Ishikawa (cell line): ENCODE measurements at regions not wholly inside any gene's neighbourhood (a gene's known extent, or its start where the extent isn't known, plus 50 kb on each side); places are given as distances from the start of the nearest gene placed in this dataset.

Experiments
- CEBPB ChIP-seq: IDR thresholded peaks from 2 replicates; pipeline ENCODE4 v1.6.1; 2012
- CREB1 ChIP-seq: IDR thresholded peaks from 2 replicates; pipeline ENCODE4 v1.6.1; 2012; ENCODE audit warnings: low read depth
- EGR1 ChIP-seq: IDR thresholded peaks from 2 replicates; pipeline ENCODE4 v1.6.1; 2012
- EP300 ChIP-seq: IDR thresholded peaks from 2 replicates; pipeline ENCODE4 v1.6.1; 2012; ENCODE audit warnings: borderline replicate concordance
- FOXM1 ChIP-seq: IDR thresholded peaks from 2 replicates; pipeline ENCODE4 v1.6.1; 2012; ENCODE audit warnings: low read depth, borderline replicate concordance
- MAX ChIP-seq: IDR thresholded peaks from 2 replicates; pipeline ENCODE4 v1.6.1; 2012
- NFIC ChIP-seq: IDR thresholded peaks from 2 replicates; pipeline ENCODE4 v1.6.1; 2012
- RAD21 ChIP-seq: IDR thresholded peaks from 2 replicates; pipeline ENCODE4 v1.6.1; 2012; ENCODE audit warnings: low read depth
- REST ChIP-seq: IDR thresholded peaks from 2 replicates; pipeline ENCODE4 v1.6.1; 2012; ENCODE audit warnings: low read depth, mild to moderate bottlenecking
- TAF1 ChIP-seq: IDR thresholded peaks from 2 replicates; pipeline ENCODE4 v1.6.1; 2012; ENCODE audit warnings: low read depth, mild to moderate bottlenecking
- TCF12 ChIP-seq: IDR thresholded peaks from 2 replicates; pipeline ENCODE4 v1.6.1; 2012; ENCODE audit warnings: low read depth
- TEAD4 ChIP-seq: IDR thresholded peaks from 2 replicates; pipeline ENCODE4 v1.6.1; 2012
- USF1 ChIP-seq: IDR thresholded peaks from 2 replicates; pipeline ENCODE4 v1.6.1; 2012
- YY1 ChIP-seq: IDR thresholded peaks from 2 replicates; pipeline ENCODE4 v1.6.1; 2012; ENCODE audit warnings: low read depth

GRCh38 chr7:120123528-120123927, 149.4 kb upstream of the KCND2 start:
- TF ChIP-seq TEAD4, result no peak
- no peak for TF ChIP-seq TAF1
- no peak for TF ChIP-seq CREB1
- no peak for TF ChIP-seq REST
- TF ChIP-seq FOXM1, result no peak
- TF ChIP-seq EP300, result no peak
- no peak for TF ChIP-seq RAD21
- no peak for TF ChIP-seq YY1
- TF ChIP-seq MAX, result no peak
- no peak for TF ChIP-seq CEBPB
- TF ChIP-seq NFIC, result no peak
- TF ChIP-seq EGR1, result no peak
- TF ChIP-seq TCF12, result no peak
- no peak for TF ChIP-seq USF1
